HFFc6 (cell line): ENCODE measurements at regions not wholly inside any gene's neighbourhood (a gene's known extent, or its start where the extent isn't known, plus 50 kb on each side); places are given as distances from the start of the nearest gene placed in this dataset.

Experiments
- DNase-seq: peaks from one replicate; pipeline ENCODE4 v3.0.0-alpha.2; 2018
- H3K27ac Mint-ChIP-seq: 2 replicates; pipeline ENCODE4 v1.8.0; 2020; ENCODE audit warnings: mild to moderate bottlenecking, mixed read lengths
- H3K27me3 Mint-ChIP-seq: 2 replicates; pipeline ENCODE4 v1.8.0; 2021; ENCODE audit warnings: mild to moderate bottlenecking, moderate library complexity, mixed read lengths; ENCODE audit not compliant: insufficient read depth
- H3K36me3 Mint-ChIP-seq: 2 replicates; pipeline ENCODE4 v1.8.0; 2021; ENCODE audit warnings: low read depth, mixed read lengths
- H3K4me1 Mint-ChIP-seq: 2 replicates; pipeline ENCODE4 v1.8.0; 2020; ENCODE audit warnings: low read depth, mixed read lengths
- H3K4me3 Mint-ChIP-seq: 2 replicates; pipeline ENCODE4 v1.8.0; 2020; ENCODE audit warnings: mild to moderate bottlenecking, moderate library complexity, mixed read lengths
- H3K9me3 Mint-ChIP-seq: 2 replicates; pipeline ENCODE4 v1.8.0; 2020; ENCODE audit warnings: mild to moderate bottlenecking, mixed read lengths
- CTCF ChIP-seq: fragments of 200-600 bp; sonication (generic); IDR thresholded peaks from 2 replicates; pipeline ENCODE4 v1.5.0; 2021; ENCODE audit warnings: antibody characterized with exemption, mild to moderate bottlenecking

- Mint-ChIP-seq H3K27me3 (peaks cover 3% of the 10 kb centered on the region), H3K4me1 (no peaks in the 10 kb centered on the region), H3K4me3 (no peak overlapping the region), H3K36me3 (no peaks in the 10 kb centered on the region; the same call in 1 of the 2 replicates), H3K27ac (no peak overlapping the region), H3K9me3 (peaks cover 47% of the 10 kb centered on the region)
- no peak for DNase-seq
- no peak for TF ChIP-seq CTCF
Observed at GRCh38 chr2:4012197-4012596, 308.8 kb downstream of the DCDC2C start.

- Mint-ChIP-seq H3K27ac (no peak overlapping the region), H3K27me3 (peaks cover 1% of the 10 kb centered on the region; the same call in 1 of the 2 replicates), H3K4me1 (no peaks in the 10 kb centered on the region), H3K4me3 (no peak overlapping the region), H3K36me3 (no peaks in the 10 kb centered on the region; the same call in 1 of the 2 replicates), H3K9me3 (peaks cover 78% of the 10 kb centered on the region)
- no peak for DNase-seq
- TF ChIP-seq CTCF = no peak
Observed at GRCh38 chr2:4018535-4018934, 315.2 kb downstream of the DCDC2C start.

DNA sequence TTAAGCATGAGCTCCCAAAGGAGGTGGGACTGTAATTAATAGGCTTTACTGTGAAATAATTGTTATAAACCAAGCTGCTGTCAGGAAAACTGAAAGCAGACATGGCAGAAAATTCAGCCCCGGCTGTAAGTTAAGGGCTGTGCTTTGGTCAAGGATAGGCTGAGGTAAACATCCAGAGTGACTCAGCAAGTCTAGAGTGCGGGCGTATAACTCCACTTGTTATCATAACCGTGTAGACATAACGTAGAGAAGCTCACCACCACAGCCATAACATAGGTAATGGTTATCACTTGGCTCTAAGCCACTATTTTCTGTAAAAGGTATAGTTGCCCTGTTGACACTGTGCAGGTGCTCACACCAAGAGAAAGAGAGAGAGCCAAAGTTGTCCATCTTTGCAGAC lies 316.8 kb downstream of the DCDC2C start:
- H3K4me3 Mint-ChIP-seq = no peak overlapping the region
- peaks cover 1% of the 10 kb centered on the region; the same call in 1 of the 2 replicates for H3K27me3 Mint-ChIP-seq
- no peak for TF ChIP-seq CTCF
- H3K27ac Mint-ChIP-seq = no peak overlapping the region
- no peaks in the 10 kb centered on the region for H3K4me1 Mint-ChIP-seq
- H3K36me3 Mint-ChIP-seq = no peaks in the 10 kb centered on the region; the same call in 1 of the 2 replicates
- H3K9me3 Mint-ChIP-seq = peaks cover 80% of the 10 kb centered on the region
- no peak for DNase-seq

- Mint-ChIP-seq H3K9me3 (peaks cover 80% of the 10 kb centered on the region), H3K36me3 (no peaks in the 10 kb centered on the region; the same call in 1 of the 2 replicates), H3K4me3 (no peak overlapping the region), H3K4me1 (no peaks in the 10 kb centered on the region), H3K27me3 (peaks cover 1% of the 10 kb centered on the region; the same call in 1 of the 2 replicates), H3K27ac (no peak overlapping the region)
- no peak for DNase-seq
- TF ChIP-seq CTCF = no peak
Observed at GRCh38 chr2:4020649-4021048, 317.3 kb downstream of the DCDC2C start.

DNA sequence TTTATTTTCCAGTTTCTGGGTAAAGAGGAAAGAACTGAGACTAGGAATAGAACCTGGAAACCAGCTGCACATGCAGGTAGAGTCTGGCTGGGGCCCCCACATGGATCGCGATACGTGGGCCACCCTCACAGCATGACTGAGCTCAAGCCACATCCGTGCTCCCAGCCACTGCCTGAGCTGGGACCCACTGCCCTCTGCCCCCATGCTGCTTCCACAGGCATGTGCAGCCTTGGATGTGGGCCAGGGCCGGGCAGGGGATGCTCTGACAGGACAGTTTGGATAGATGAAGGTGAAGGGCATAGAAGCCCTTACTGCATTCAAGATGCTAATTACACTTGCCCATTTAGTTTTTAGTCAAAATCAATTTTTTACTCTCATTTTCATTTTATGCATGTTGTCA lies 321.2 kb downstream of the DCDC2C start:
- Mint-ChIP-seq H3K36me3 (no peaks in the 10 kb centered on the region), H3K27me3 (no peaks in the 10 kb centered on the region; the same call in 1 of the 2 replicates), H3K9me3 (peaks cover 57% of the 10 kb centered on the region), H3K27ac (no peak overlapping the region), H3K4me1 (no peaks in the 10 kb centered on the region), H3K4me3 (no peak overlapping the region)
- DNase-seq = no peak
- TF ChIP-seq CTCF = no peak

DNA sequence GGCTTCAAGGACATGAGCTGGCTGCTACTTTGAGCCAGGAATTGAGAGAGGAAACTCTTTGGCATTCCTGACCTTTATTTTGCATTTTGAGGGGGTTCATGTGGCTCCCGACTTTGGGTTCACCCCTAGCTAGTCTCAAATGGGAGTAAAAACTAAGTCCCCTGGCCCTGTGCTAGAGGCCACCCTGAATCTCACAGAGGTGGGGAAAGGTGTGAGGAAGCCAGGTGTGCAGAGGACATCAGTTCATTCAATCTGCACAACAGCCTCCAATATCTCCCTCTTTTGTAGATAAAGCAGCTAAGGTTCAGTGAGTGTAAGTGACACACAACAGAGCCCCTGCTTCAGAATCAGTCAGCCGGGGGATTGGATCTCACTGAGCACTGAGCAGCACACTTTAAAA lies 325.7 kb downstream of the DCDC2C start:
- H3K4me1 Mint-ChIP-seq = no peaks in the 10 kb centered on the region
- no peaks in the 10 kb centered on the region; the same call in 1 of the 2 replicates for H3K27me3 Mint-ChIP-seq
- no peaks in the 10 kb centered on the region for H3K36me3 Mint-ChIP-seq
- TF ChIP-seq CTCF = no peak
- H3K9me3 Mint-ChIP-seq = peaks cover 39% of the 10 kb centered on the region
- no peak overlapping the region for H3K27ac Mint-ChIP-seq
- no peak for DNase-seq
- H3K4me3 Mint-ChIP-seq = no peak overlapping the region
